HL-60 (cell line): ENCODE measurements at regions not wholly inside any gene's neighbourhood (a gene's known extent, or its start where the extent isn't known, plus 50 kb on each side); places are given as distances from the start of the nearest gene placed in this dataset.

ENCODE experiments used
- POLR2AphosphoS5 ChIP-seq: IDR thresholded peaks from 2 replicates; pipeline ENCODE4 v1.6.1; 2012; ENCODE audit warnings: low read depth
- TF ChIP-seq, protein P1 (sequence below): IDR thresholded peaks from one replicate; pipeline ENCODE4 v1.5.1; 2011; ENCODE audit warnings: low read length, control low read depth, inconsistent platforms; ENCODE audit not compliant: insufficient read depth
- TF ChIP-seq, protein P2 (sequence below): IDR thresholded peaks from 2 replicates; pipeline ENCODE4 v1.6.1; 2012; ENCODE audit warnings: low read depth; ENCODE audit not compliant: insufficient replicate concordance

DNA sequence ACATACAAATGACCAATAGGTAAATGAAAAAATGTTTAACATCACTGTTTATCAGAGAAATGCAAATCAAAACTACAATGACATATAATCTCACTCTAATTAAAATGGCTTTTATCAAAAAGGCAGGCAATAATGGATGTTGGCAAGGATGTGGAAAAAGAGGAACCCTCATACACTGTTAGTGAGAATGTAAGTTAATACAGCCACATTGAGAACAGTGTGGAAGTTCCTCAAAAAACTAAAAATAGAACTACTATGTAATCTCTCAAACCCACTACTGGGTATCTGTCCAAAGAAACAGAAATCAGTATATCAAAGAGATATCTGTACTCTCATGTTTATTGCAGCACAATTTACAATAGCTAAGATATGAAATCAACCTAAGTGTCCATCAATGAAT lies 165.9 kb upstream of the HHIP start:
- TF ChIP-seq, protein P1, sequence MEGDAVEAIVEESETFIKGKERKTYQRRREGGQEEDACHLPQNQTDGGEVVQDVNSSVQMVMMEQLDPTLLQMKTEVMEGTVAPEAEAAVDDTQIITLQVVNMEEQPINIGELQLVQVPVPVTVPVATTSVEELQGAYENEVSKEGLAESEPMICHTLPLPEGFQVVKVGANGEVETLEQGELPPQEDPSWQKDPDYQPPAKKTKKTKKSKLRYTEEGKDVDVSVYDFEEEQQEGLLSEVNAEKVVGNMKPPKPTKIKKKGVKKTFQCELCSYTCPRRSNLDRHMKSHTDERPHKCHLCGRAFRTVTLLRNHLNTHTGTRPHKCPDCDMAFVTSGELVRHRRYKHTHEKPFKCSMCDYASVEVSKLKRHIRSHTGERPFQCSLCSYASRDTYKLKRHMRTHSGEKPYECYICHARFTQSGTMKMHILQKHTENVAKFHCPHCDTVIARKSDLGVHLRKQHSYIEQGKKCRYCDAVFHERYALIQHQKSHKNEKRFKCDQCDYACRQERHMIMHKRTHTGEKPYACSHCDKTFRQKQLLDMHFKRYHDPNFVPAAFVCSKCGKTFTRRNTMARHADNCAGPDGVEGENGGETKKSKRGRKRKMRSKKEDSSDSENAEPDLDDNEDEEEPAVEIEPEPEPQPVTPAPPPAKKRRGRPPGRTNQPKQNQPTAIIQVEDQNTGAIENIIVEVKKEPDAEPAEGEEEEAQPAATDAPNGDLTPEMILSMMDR: no peak
- no peak for TF ChIP-seq POLR2AphosphoS5
- TF ChIP-seq, protein P2, sequence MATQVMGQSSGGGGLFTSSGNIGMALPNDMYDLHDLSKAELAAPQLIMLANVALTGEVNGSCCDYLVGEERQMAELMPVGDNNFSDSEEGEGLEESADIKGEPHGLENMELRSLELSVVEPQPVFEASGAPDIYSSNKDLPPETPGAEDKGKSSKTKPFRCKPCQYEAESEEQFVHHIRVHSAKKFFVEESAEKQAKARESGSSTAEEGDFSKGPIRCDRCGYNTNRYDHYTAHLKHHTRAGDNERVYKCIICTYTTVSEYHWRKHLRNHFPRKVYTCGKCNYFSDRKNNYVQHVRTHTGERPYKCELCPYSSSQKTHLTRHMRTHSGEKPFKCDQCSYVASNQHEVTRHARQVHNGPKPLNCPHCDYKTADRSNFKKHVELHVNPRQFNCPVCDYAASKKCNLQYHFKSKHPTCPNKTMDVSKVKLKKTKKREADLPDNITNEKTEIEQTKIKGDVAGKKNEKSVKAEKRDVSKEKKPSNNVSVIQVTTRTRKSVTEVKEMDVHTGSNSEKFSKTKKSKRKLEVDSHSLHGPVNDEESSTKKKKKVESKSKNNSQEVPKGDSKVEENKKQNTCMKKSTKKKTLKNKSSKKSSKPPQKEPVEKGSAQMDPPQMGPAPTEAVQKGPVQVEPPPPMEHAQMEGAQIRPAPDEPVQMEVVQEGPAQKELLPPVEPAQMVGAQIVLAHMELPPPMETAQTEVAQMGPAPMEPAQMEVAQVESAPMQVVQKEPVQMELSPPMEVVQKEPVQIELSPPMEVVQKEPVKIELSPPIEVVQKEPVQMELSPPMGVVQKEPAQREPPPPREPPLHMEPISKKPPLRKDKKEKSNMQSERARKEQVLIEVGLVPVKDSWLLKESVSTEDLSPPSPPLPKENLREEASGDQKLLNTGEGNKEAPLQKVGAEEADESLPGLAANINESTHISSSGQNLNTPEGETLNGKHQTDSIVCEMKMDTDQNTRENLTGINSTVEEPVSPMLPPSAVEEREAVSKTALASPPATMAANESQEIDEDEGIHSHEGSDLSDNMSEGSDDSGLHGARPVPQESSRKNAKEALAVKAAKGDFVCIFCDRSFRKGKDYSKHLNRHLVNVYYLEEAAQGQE: no peak
